PC-3 (cell line): ENCODE measurements at regions not wholly inside any gene's neighbourhood (a gene's known extent, or its start where the extent isn't known, plus 50 kb on each side); places are given as distances from the start of the nearest gene placed in this dataset.

Source experiments
- CTCF ChIP-seq: fragments of 300-600 bp; sonication (generic); conservative IDR thresholded peaks from 2 replicates; pipeline ENCODE4 v1.5.1; 2017; ENCODE audit warnings: antibody characterized with exemption, low read depth, mild to moderate bottlenecking, low read length
- EZH2 ChIP-seq: fragments of 300-600 bp; sonication (generic); IDR thresholded peaks from one replicate; pipeline ENCODE4 v1.6.1; 2017; ENCODE audit warnings: antibody characterized with exemption, mild to moderate bottlenecking, low read length; ENCODE audit not compliant: unreplicated experiment

DNA sequence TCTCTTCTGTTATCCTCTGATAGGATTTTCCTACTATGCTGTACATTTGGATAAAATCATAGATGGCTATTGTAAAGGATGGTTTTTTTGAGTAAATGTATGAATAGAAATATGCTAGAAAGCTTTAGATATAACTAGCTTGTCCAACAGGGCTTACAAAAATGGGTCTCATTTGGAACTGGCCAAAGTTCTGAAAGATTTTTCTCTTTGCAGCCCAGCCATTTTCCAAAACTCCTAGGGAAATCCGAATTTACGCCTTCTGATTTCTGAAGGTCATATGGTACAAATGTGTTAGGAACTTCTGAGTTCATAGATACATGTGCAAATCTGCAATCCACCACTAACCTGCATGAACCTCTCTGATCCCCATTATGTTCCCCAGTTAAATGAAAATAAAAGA, 603.9 kb upstream of the C9orf72 start:
- no peak for TF ChIP-seq CTCF
- no peak for TF ChIP-seq EZH2
